ENCODE measurements at regions not wholly inside any gene's neighbourhood (a gene's known extent, or its start where the extent isn't known, plus 50 kb on each side); places are given as distances from the start of the nearest gene placed in this dataset.

- ChIA-PET CTCF (no interaction called here), POLR2A (no interaction called here)
- TF ChIP-seq, protein P1, sequence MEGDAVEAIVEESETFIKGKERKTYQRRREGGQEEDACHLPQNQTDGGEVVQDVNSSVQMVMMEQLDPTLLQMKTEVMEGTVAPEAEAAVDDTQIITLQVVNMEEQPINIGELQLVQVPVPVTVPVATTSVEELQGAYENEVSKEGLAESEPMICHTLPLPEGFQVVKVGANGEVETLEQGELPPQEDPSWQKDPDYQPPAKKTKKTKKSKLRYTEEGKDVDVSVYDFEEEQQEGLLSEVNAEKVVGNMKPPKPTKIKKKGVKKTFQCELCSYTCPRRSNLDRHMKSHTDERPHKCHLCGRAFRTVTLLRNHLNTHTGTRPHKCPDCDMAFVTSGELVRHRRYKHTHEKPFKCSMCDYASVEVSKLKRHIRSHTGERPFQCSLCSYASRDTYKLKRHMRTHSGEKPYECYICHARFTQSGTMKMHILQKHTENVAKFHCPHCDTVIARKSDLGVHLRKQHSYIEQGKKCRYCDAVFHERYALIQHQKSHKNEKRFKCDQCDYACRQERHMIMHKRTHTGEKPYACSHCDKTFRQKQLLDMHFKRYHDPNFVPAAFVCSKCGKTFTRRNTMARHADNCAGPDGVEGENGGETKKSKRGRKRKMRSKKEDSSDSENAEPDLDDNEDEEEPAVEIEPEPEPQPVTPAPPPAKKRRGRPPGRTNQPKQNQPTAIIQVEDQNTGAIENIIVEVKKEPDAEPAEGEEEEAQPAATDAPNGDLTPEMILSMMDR (IDR thresholded peaks at IDR 0.05): no peak
- Histone ChIP-seq H3K4me1 (ENCODE audit: insufficient read depth, low read length) (no peaks in the 10 kb centered on the region), H3K27ac (ENCODE audit: low read depth in 1 of 2, low read length in 2 of 2) (no peak overlapping the region), H3K27me3 (ENCODE audit: control insufficient read depth in 1 of 2, insufficient read depth in 2 of 2, low read length in 2 of 2) (no peaks in the 10 kb centered on the region), H3K36me3 (ENCODE audit: insufficient read depth, low read length) (no peaks in the 10 kb centered on the region), H3K4me3 (ENCODE audit: low read length) (no peak overlapping the region), H3K9me3 (ENCODE audit: control insufficient read depth in 1 of 2, insufficient read depth in 1 of 2, low read length in 2 of 2) (peaks cover 0 to 5% of the 10 kb centered on the region in 2 experiments)
- DNase-seq (no peak), ATAC-seq (ENCODE audit: poor library complexity) (no peak)
- Mint-ChIP-seq H3K4me3 (no peak overlapping the region), H3K36me3 (ENCODE audit: low read depth) (no peaks in the 10 kb centered on the region), H3K27me3 (no peaks in the 10 kb centered on the region), H3K4me1 (ENCODE audit: low read depth) (no peaks in the 10 kb centered on the region), H3K9me3 (peaks cover 2% of the 10 kb centered on the region), H3K27ac (no peak overlapping the region)
- intact Hi-C loops (cut with DNase I, micrococcal nuclease): no loop called here
Measured at GRCh38 chr4:157838366-157838765, 334.5 kb downstream of the GASK1B start.

GRCh38 chr4:157837071-157837703 is 335.6 kb downstream of the GASK1B start:
- no peaks in the 10 kb centered on the region for H3K4me1 ChIP-seq (ENCODE audit: insufficient read depth, low read length)
- peaks cover 2% of the 10 kb centered on the region for H3K9me3 Mint-ChIP-seq
- H3K36me3 Mint-ChIP-seq (ENCODE audit: low read depth): no peaks in the 10 kb centered on the region
- no peaks in the 10 kb centered on the region for H3K36me3 ChIP-seq (ENCODE audit: insufficient read depth, low read length)
- H3K4me3 Mint-ChIP-seq: no peak overlapping the region
- no peak for DNase-seq
- H3K27me3 Mint-ChIP-seq: no peaks in the 10 kb centered on the region
- ChIA-PET CTCF (no interaction called here), POLR2A (no interaction called here)
- H3K27me3 ChIP-seq (ENCODE audit: control insufficient read depth in 1 of 2, insufficient read depth in 2 of 2, low read length in 2 of 2): no peaks in the 10 kb centered on the region
- H3K27ac ChIP-seq (ENCODE audit: low read depth in 1 of 2, low read length in 2 of 2): no peak overlapping the region
- TF ChIP-seq, protein P1 (IDR thresholded peaks at IDR 0.05): no peak
- H3K4me1 Mint-ChIP-seq (ENCODE audit: low read depth): no peaks in the 10 kb centered on the region
- peaks cover 0 to 5% of the 10 kb centered on the region in 2 experiments for H3K9me3 ChIP-seq (ENCODE audit: control insufficient read depth in 1 of 2, insufficient read depth in 1 of 2, low read length in 2 of 2)
- no peak for ATAC-seq (ENCODE audit: poor library complexity)
- no peak overlapping the region for H3K4me3 ChIP-seq (ENCODE audit: low read length)
- H3K27ac Mint-ChIP-seq: no peak overlapping the region
- intact Hi-C loops (cut with DNase I, micrococcal nuclease): no loop called here

GRCh38 chr4:157832596-157832995 is 340.2 kb downstream of the GASK1B start:
- Histone ChIP-seq H3K4me3 (ENCODE audit: low read length) (no peak overlapping the region), H3K27ac (ENCODE audit: low read depth in 1 of 2, low read length in 2 of 2) (no peak overlapping the region), H3K27me3 (ENCODE audit: control insufficient read depth in 1 of 2, insufficient read depth in 2 of 2, low read length in 2 of 2) (no peaks in the 10 kb centered on the region), H3K4me1 (ENCODE audit: insufficient read depth, low read length) (no peaks in the 10 kb centered on the region), H3K36me3 (ENCODE audit: insufficient read depth, low read length) (no peaks in the 10 kb centered on the region), H3K9me3 (ENCODE audit: control insufficient read depth in 1 of 2, insufficient read depth in 1 of 2, low read length in 2 of 2) (peaks cover 0 to 5% of the 10 kb centered on the region in 2 experiments)
- peaks cover 14% of the 10 kb centered on the region for H3K9me3 Mint-ChIP-seq
- ChIA-PET POLR2A (no interaction called here), CTCF (no interaction called here)
- H3K4me3 Mint-ChIP-seq: no peak overlapping the region
- no peaks in the 10 kb centered on the region for H3K36me3 Mint-ChIP-seq (ENCODE audit: low read depth)
- TF ChIP-seq, protein P1 (IDR thresholded peaks at IDR 0.05): no peak
- no peaks in the 10 kb centered on the region for H3K27me3 Mint-ChIP-seq
- H3K4me1 Mint-ChIP-seq (ENCODE audit: low read depth): no peaks in the 10 kb centered on the region
- no peak overlapping the region for H3K27ac Mint-ChIP-seq
- DNase-seq (no peak), ATAC-seq (ENCODE audit: poor library complexity) (no peak)
- intact Hi-C loops (cut with DNase I, micrococcal nuclease): no loop called here
